Ovary (tissue), 7 donors: ENCODE measurements at regions not wholly inside any gene's neighbourhood (a gene's known extent, or its start where the extent isn't known, plus 50 kb on each side); places are given as distances from the start of the nearest gene placed in this dataset.

ENCODE experiments used
- DNase-seq, 5 donors: peaks; one replicate each; pipeline ENCODE4 v3.0.0-alpha.2; 2019 to 2020
- H3K27ac ChIP-seq, 2 donors: fragments of 200-600 bp; one replicate each; pipeline versions ENCODE4 v1.5.1 to v1.8.0; 2019 to 2022
- H3K27me3 ChIP-seq: fragments of 200-600 bp; one replicate; pipeline ENCODE4 v1.8.0; 2022
- H3K36me3 ChIP-seq: fragments of 200-600 bp; sonication (generic); one replicate; pipeline ENCODE4 v1.5.1; 2019
- H3K4me1 ChIP-seq: one replicate; pipeline ENCODE4 v1.8.1; 2013; ENCODE audit warnings: mild to moderate bottlenecking, moderate library complexity; ENCODE audit not compliant: insufficient read depth
- H3K4me3 ChIP-seq: fragments of 200-600 bp; sonication (generic); one replicate; pipeline ENCODE4 v1.5.1; 2017
- H3K9me3 ChIP-seq, 2 donors: fragments of 200-600 bp in 1 of 2; sonication (generic) in 1 of 2; one replicate each; pipeline versions ENCODE4 v1.5.1 to v1.8.1; 2013 to 2019; ENCODE audit warnings: mild to moderate bottlenecking in 1 of 2, moderate library complexity in 1 of 2
- EP300 ChIP-seq: sonication (generic); formaldehyde crosslinking; IDR thresholded peaks from one replicate; pipeline ENCODE4 v1.6.1; 2017; ENCODE audit warnings: antibody characterized with exemption
- POLR2A ChIP-seq: fragments of 450-650 bp; IDR thresholded peaks from one replicate; pipeline ENCODE4 v1.6.1; 2017; ENCODE audit warnings: antibody characterized with exemption, mild to moderate bottlenecking, moderate library complexity
- WGBS, 3 donors: extraction: QIAGEN DNeasy Blood & Tissue Kit in 1 of 3; methylation state at CpG; one replicate each; pipeline versions ENCODE4 v1.1.5 to v1.1.7; 2013 to 2017; 5-methylcytosine and 5-hydroxymethylcytosine counted together
- intact Hi-C, 4 donors: fragments of 100-400 bp; cut with DNase I; formaldehyde crosslinking; loops; one replicate each; pipeline versions ENCODE4 v1.11.0 to v1.15.1; 2022 to 2023
- TF ChIP-seq, protein P1 (sequence below), 3 donors: fragments of 450-650 bp in 2 of 3; fragments of 200-600 bp in 1 of 3; IDR thresholded peaks; one replicate each; pipeline versions ENCODE4 v1.5.1 to v1.8.0; 2016 to 2022; ENCODE audit warnings: antibody characterized with exemption in 3 of 3, mild to moderate bottlenecking in 1 of 3
- donor health status: DM: no; HTN: no; CAD: no; lungs with moderate emphysema.
- donor health status: DM: no; HTN: no; CAD: no.
- donor health status: Bipolar disorder and iron deficiency.
- donor health status: DM: no; HTN: no; CAD: no.
- donor health status: DM: yes; HTN: yes; CAD: no.

DNA sequence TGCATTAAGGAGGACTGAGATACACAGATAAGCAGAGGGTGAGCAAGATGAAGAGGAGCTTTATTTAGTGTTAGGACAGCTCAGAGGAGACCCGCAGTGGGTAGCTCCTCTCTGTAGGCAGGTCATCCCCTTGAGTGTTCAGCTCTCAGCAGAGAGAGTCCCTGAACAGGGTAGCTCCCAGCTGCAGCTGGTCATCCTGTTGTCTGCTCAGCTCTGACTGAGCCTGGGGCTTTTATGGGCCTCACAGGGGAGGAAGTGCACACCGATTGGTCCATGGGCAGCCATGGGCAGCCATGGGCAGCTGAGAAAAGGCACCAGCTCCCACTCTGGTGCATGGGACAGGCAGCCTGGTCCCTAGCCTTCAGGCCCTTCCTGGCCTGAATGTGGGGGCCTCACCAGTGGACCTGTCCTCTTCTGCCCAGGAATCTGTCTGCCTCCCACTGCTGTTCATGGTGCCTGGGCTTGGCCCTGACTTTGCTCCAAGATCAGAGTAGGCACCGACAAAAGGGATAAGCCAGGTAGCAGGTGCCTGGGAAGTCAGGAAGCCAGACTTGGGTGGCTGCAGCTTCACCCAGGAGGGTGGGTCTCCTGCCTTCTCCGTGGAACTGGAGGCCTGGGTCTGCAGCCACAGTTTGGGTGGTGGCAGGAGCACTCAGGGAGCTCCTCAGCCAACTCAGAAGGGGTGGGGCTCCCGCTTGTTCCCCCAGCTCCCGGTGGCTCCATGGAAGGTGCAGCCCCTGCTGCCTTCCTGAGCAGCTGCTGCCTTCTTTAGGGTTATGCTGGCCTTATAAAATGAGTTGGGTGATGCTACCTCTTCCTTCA, 54.7 kb downstream of the MYEOV start:
- TF ChIP-seq POLR2A = no peak
- Histone ChIP-seq H3K9me3 (no peaks in the 10 kb centered on the region), H3K4me1 (no peaks in the 10 kb centered on the region), H3K36me3 (no peaks in the 10 kb centered on the region), H3K4me3 (no peak overlapping the region), H3K27me3 (no peaks in the 10 kb centered on the region), H3K27ac (no peak overlapping the region)
- DNase-seq = no peak
- 84 to 94% (median 89%) methylated on average over 6 of the region's 6 CpGs for WGBS, 3 donors
- intact Hi-C loops = no loop called here

- Histone ChIP-seq H3K27me3 (no peaks in the 10 kb centered on the region), H3K4me3 (no peak overlapping the region), H3K36me3 (no peaks in the 10 kb centered on the region), H3K4me1 (no peaks in the 10 kb centered on the region), H3K9me3 (no peaks in the 10 kb centered on the region), H3K27ac (no peak overlapping the region)
- 79 to 86% (median 82%) methylated on average over 1 of the region's 1 CpG for WGBS, 3 donors
- TF ChIP-seq EP300 (no peak), POLR2A (no peak)
- TF ChIP-seq, protein P1, sequence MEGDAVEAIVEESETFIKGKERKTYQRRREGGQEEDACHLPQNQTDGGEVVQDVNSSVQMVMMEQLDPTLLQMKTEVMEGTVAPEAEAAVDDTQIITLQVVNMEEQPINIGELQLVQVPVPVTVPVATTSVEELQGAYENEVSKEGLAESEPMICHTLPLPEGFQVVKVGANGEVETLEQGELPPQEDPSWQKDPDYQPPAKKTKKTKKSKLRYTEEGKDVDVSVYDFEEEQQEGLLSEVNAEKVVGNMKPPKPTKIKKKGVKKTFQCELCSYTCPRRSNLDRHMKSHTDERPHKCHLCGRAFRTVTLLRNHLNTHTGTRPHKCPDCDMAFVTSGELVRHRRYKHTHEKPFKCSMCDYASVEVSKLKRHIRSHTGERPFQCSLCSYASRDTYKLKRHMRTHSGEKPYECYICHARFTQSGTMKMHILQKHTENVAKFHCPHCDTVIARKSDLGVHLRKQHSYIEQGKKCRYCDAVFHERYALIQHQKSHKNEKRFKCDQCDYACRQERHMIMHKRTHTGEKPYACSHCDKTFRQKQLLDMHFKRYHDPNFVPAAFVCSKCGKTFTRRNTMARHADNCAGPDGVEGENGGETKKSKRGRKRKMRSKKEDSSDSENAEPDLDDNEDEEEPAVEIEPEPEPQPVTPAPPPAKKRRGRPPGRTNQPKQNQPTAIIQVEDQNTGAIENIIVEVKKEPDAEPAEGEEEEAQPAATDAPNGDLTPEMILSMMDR (IDR thresholded peaks at IDR 0.05) = no peak
- DNase-seq = no peak
- intact Hi-C loops = no loop called here
These were observed 56.1 kb downstream of the MYEOV start for GRCh38 chr11:69350040-69350439.

DNA sequence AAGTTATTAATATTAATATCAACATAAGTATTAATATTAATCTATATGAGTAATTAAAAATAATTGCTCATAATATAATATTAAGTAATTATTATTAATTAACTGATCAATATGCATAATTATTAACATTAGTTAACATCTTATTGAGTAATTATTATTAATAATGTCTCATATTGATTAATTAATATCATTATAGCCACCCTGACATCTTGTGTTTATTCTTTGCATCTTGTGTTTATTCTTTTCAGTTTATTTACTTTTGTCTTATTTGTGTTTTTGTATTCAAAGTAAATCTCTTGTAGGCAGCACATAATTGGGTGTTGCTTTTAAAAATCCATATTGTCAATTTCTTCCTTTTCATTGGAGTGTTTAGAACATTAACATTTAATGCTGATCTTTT, 56.6 kb downstream of the MYEOV start:
- no peak for TF ChIP-seq POLR2A
- TF ChIP-seq, protein P1 (IDR thresholded peaks at IDR 0.05) = no peak
- no peak for TF ChIP-seq EP300
- intact Hi-C loops = no loop called here
- no peaks in the 10 kb centered on the region for H3K4me1 ChIP-seq

GRCh38 chr11:69351460-69351859, 57.5 kb downstream of the MYEOV start:
- Histone ChIP-seq H3K4me3 (no peak overlapping the region), H3K9me3 (no peaks in the 10 kb centered on the region), H3K4me1 (no peaks in the 10 kb centered on the region), H3K27me3 (no peaks in the 10 kb centered on the region), H3K27ac (no peak overlapping the region), H3K36me3 (no peaks in the 10 kb centered on the region)
- DNase-seq = no peak
- TF ChIP-seq, protein P1 (IDR thresholded peaks at IDR 0.05) = no peak
- no peak for TF ChIP-seq POLR2A
- TF ChIP-seq EP300 = no peak
- intact Hi-C loops = no loop called here

More for the DNA sequence above, 56.6 kb downstream of the MYEOV start:
- no peak overlapping the region for H3K4me3 ChIP-seq
- no peaks in the 10 kb centered on the region for H3K9me3 ChIP-seq
- no peaks in the 10 kb centered on the region for H3K27me3 ChIP-seq
- no peaks in the 10 kb centered on the region for H3K36me3 ChIP-seq
- no peak for DNase-seq
- H3K27ac ChIP-seq = no peak overlapping the region

DNA sequence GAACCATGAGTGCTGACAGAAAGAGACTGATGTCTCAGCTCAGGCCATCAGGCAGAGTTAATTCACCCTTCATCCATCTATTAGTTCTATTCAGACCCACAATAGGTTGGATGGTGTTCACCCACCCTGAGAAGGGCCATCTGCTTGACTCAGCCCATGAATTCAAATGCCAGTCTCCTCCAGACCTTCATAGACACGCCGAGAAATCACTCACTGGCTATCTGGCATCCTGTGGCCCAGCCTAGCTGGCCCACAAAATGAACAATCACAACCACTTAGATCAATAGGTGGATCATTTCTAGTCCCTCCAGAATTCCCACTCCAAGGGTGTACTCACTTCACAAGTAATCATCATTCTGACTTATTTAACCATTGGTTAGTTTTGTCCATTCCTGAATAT, 58.2 kb downstream of the MYEOV start:
- intact Hi-C loops = no loop called here
- no peaks in the 10 kb centered on the region for H3K4me1 ChIP-seq
- H3K9me3 ChIP-seq = no peaks in the 10 kb centered on the region
- no peaks in the 10 kb centered on the region for H3K27me3 ChIP-seq
- DNase-seq = no peak
- WGBS, 3 donors = 89 to 95% (median 91%) methylated on average over 2 of the region's 2 CpGs
- H3K36me3 ChIP-seq = no peaks in the 10 kb centered on the region
- no peak for TF ChIP-seq POLR2A
- TF ChIP-seq, protein P1 (IDR thresholded peaks at IDR 0.05) = no peak
- TF ChIP-seq EP300 = no peak
- H3K27ac ChIP-seq = no peak overlapping the region
- H3K4me3 ChIP-seq = no peak overlapping the region
